Immature natural killer cell (primary cell): ENCODE measurements at regions not wholly inside any gene's neighbourhood (a gene's known extent, or its start where the extent isn't known, plus 50 kb on each side); places are given as distances from the start of the nearest gene placed in this dataset.
"Not testable (repeated sequence)": the region's sequence is repeated elsewhere in the genome, so short reads cannot be mapped to it uniquely, and the experiment has no call there.

Experiments used
- DNase-seq, 3 donors: peaks; one replicate each; pipeline ENCODE4 v3.0.0; 2022; ENCODE audit warnings: mixed read lengths in 1 of 3
- H3K27ac Mint-ChIP-seq, 6 donors: one replicate each; pipeline ENCODE4 v1.8.0; 2020; ENCODE audit warnings: mixed read lengths in 6 of 6, mild to moderate bottlenecking in 5 of 6, inconsistent platforms in 4 of 6, moderate library complexity in 3 of 6
- H3K27me3 Mint-ChIP-seq, 3 donors: one replicate each; pipeline ENCODE4 v1.8.0; 2020 to 2021; ENCODE audit warnings: low read depth in 3 of 3, mild to moderate bottlenecking in 3 of 3, mixed read lengths in 3 of 3, moderate library complexity in 3 of 3, inconsistent platforms in 1 of 3
- H3K36me3 Mint-ChIP-seq, 3 donors: one replicate each; pipeline ENCODE4 v1.8.0; 2020; ENCODE audit warnings: mixed read lengths in 3 of 3, inconsistent platforms in 2 of 3, mild to moderate bottlenecking in 2 of 3
- H3K4me1 Mint-ChIP-seq, 2 donors: one replicate each; pipeline ENCODE4 v1.8.0; 2020; ENCODE audit warnings: inconsistent platforms in 2 of 2, mild to moderate bottlenecking in 2 of 2, mixed read lengths in 2 of 2, moderate library complexity in 1 of 2
- H3K4me3 Mint-ChIP-seq, 5 donors: one replicate each; pipeline ENCODE4 v1.8.0; 2020; ENCODE audit warnings: mild to moderate bottlenecking in 5 of 5, mixed read lengths in 5 of 5, inconsistent platforms in 3 of 5, moderate library complexity in 3 of 5
- H3K9me3 Mint-ChIP-seq, 6 donors: one replicate each; pipeline ENCODE4 v1.8.0; 2020; ENCODE audit warnings: mild to moderate bottlenecking in 6 of 6, mixed read lengths in 6 of 6, inconsistent platforms in 4 of 6, moderate library complexity in 3 of 6

DNA sequence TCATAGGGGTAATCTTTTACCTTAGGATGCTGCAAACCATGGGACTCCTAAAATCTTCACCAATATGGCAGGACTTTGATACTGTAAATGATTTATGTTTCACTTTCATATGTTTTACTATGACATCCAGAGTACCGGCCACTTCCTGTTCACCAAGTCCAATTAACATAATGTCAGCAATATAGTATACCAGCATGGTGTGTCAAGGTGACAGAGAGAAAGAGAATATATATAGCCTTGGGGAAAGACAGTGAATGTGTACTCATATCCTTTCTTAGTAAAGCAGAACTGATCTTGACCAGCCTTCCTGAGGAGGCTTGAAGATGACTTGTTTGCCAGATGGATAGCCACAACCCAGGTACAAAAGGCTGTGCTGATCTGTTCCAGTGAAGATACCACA is 127.9 kb downstream of the NRN1 start:
- Mint-ChIP-seq H3K36me3 (peaks cover 0 to 7% (median 0%) of the 10 kb centered on the region in 3 donors), H3K27ac (no peak overlapping the region), H3K4me3 (no peak overlapping the region), H3K27me3 (peaks cover 0 to 6% (median 0%) of the 10 kb centered on the region in 3 donors), H3K4me1 (peaks cover 21 to 24% of the 10 kb centered on the region in 2 donors), H3K9me3 (peaks cover 0 to 2% (median 0%) of the 10 kb centered on the region in 6 donors)
- no peak for DNase-seq

DNA sequence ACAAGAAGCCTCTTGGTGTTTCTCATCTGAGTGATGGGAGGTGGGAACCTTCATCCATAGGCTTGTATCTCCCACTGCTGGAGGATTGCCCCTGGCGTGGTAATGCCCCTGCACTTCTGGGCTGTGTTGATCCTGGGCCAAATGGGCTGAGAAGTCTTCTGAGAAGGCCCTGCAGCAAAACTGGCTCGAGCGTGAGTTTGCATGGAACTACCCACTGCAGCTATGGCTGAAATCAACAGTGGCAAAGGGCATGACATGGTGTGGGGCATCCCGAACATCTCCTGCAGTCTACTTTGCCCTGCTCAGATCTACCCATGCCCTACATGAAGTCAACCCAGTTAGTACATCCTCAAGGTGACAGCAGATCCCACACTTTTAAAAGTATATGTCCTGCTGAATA is 130.6 kb downstream of the NRN1 start:
- no peak overlapping the region for H3K27ac Mint-ChIP-seq
- H3K9me3 Mint-ChIP-seq, result peaks cover 5 to 12% (median 8%) of the 10 kb centered on the region in 6 donors
- H3K4me3 Mint-ChIP-seq, result no peak overlapping the region
- DNase-seq, result no peak
- peaks cover 0 to 5% (median 0%) of the 10 kb centered on the region in 3 donors for H3K27me3 Mint-ChIP-seq
- peaks cover 4 to 17% (median 6%) of the 10 kb centered on the region in 3 donors for H3K36me3 Mint-ChIP-seq
- peaks cover 22 to 46% of the 10 kb centered on the region in 2 donors for H3K4me1 Mint-ChIP-seq

GRCh38 chr6:5873976-5874375 is 132.7 kb downstream of the NRN1 start:
- not testable (repeated sequence) for H3K27me3 Mint-ChIP-seq, DNase-seq, H3K4me3 Mint-ChIP-seq
- H3K27ac Mint-ChIP-seq, result peak overlapping the region in 2 of 6 donors; percentile 51 to 56
- H3K4me1 Mint-ChIP-seq, result peaks cover 31 to 59% of the 10 kb centered on the region in 2 donors
- H3K9me3 Mint-ChIP-seq, result peaks cover 5 to 13% (median 10%) of the 10 kb centered on the region in 6 donors
- H3K36me3 Mint-ChIP-seq, result peaks cover 4 to 13% (median 6%) of the 10 kb centered on the region in 3 donors

DNA sequence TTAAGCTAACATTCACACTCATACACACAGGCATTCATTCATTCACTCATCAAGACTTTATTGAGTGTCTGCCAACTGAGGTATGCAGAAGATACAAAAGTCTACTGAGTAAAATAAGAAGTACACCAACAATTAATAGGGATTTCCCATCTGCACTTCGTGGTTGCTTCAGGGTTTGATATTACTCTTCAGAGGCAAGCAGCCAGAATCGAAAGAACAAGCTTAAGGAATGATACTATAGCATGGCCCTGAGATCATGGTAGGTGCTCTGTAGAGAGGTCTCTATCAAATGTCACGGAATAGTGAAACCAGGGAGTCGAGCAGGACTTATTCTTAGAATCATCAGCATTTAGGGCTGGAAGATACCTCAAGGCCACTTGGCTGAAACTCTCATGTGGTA is 135.4 kb downstream of the NRN1 start:
- Mint-ChIP-seq H3K36me3 (peaks cover 6 to 10% (median 8%) of the 10 kb centered on the region in 3 donors), H3K27me3 (peaks cover 0 to 7% (median 7%) of the 10 kb centered on the region in 3 donors), H3K4me3 (no peak overlapping the region), H3K27ac (peak overlapping the region in 2 of 6 donors; percentile 19 to 36), H3K4me1 (peaks cover 43 to 65% of the 10 kb centered on the region in 2 donors), H3K9me3 (peaks cover 7 to 13% (median 10%) of the 10 kb centered on the region in 6 donors)
- no peak for DNase-seq

GRCh38 chr6:5869676-5870075 is 137.0 kb downstream of the NRN1 start:
- H3K27ac Mint-ChIP-seq, result peak overlapping the region; percentile 86 to 95 (median 90)
- H3K9me3 Mint-ChIP-seq, result peaks cover 7 to 13% (median 10%) of the 10 kb centered on the region in 6 donors

GRCh38 chr6:5869261-5869660 is 137.5 kb downstream of the NRN1 start:
- Mint-ChIP-seq H3K4me1 (peaks cover 61 to 82% of the 10 kb centered on the region in 2 donors), H3K27ac (peak overlapping the region; percentile 86 to 95 (median 90)), H3K36me3 (peaks cover 6 to 10% (median 9%) of the 10 kb centered on the region in 3 donors)

More at GRCh38 chr6:5869676-5870075, 137.0 kb downstream of the NRN1 start:
- peaks cover 0 to 7% (median 6%) of the 10 kb centered on the region in 3 donors for H3K27me3 Mint-ChIP-seq
- peaks cover 58 to 81% of the 10 kb centered on the region in 2 donors for H3K4me1 Mint-ChIP-seq
- DNase-seq, result peak; percentile 63 to 70 (median 66)
- peaks cover 6 to 10% (median 9%) of the 10 kb centered on the region in 3 donors for H3K36me3 Mint-ChIP-seq
- H3K4me3 Mint-ChIP-seq, result peak overlapping the region; percentile 52 to 77 (median 66)

DNA sequence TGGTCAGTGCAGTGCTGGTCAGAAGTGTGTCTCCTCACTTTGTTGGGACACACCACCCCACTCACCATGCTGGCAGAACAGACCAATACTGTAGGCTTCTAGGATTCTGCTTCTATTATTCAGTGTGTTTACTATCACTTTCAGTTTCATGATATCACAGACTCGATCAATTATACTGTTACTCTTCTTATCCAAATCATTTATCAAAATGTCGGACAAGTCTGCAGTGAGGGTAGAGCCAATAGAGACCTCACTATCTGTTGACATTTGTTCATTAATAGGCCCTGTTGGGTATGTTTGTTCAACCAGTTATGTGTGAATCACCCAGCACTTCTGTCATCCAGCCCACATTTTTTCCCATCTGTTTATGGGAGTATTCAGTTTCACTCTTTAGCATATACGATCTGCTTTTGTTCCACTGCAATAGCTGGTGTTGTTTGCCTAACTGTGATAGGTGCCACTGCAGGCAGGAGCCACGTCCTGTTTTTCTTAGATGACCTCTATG is 140.1 kb downstream of the NRN1 start:
- Mint-ChIP-seq H3K36me3 (peaks cover under 1 to 5% (median 4%) of the 10 kb centered on the region in 3 donors), H3K9me3 (peaks cover 2 to 7% (median 5%) of the 10 kb centered on the region in 6 donors), H3K27ac (peak overlapping the region; percentile 92 to 97 (median 94))

More at GRCh38 chr6:5869261-5869660, 137.5 kb downstream of the NRN1 start:
- Mint-ChIP-seq H3K9me3 (peaks cover 7 to 13% (median 10%) of the 10 kb centered on the region in 6 donors), H3K4me3 (peak overlapping the region; percentile 52 to 77 (median 66)), H3K27me3 (peaks cover 0 to 7% (median 6%) of the 10 kb centered on the region in 3 donors)
- DNase-seq, result no peak

GRCh38 chr6:5865506-5866031 is 141.2 kb downstream of the NRN1 start:
- peak overlapping the region; percentile 57 to 87 (median 84) for H3K4me3 Mint-ChIP-seq
- H3K9me3 Mint-ChIP-seq, result peaks cover 0 to 8% (median under 1%) of the 10 kb centered on the region in 6 donors
- DNase-seq, result peak in 2 of 3 donors; percentile 14 to 26
- H3K27ac Mint-ChIP-seq, result peak overlapping the region; percentile 84 to 97 (median 94)
- H3K36me3 Mint-ChIP-seq, result peaks cover 0 to 4% (median 0%) of the 10 kb centered on the region in 3 donors
- peaks cover 0 to 7% (median 3%) of the 10 kb centered on the region in 3 donors for H3K27me3 Mint-ChIP-seq
- H3K4me1 Mint-ChIP-seq, result peaks cover 63 to 65% of the 10 kb centered on the region in 2 donors

More for the DNA sequence above, 140.1 kb downstream of the NRN1 start:
- Mint-ChIP-seq H3K4me1 (peaks cover 61 to 64% of the 10 kb centered on the region in 2 donors), H3K27me3 (peaks cover 0 to 7% (median 6%) of the 10 kb centered on the region in 3 donors), H3K4me3 (peak overlapping the region; percentile 72 to 87 (median 84))
- DNase-seq, result peak; percentile 35 to 40 (median 36)

DNA sequence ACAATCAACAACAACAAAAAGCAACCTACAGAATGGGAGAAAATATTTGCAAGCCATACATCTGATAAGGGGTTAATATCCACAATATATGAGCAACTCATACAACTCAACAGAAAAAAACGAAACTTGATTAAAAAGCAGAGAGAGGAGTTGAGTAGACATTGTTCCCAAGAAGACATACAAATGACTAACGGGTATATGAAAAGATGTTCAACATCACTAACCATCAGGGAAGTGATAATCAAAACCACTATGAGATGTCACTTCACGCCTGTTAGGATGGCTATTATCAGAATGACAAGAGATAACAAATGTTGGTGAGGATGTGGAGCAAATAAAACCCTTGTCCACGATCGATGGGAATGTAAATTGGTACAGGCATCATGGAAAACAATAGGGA is 145.9 kb downstream of the NRN1 start:
- no peak overlapping the region for H3K4me3 Mint-ChIP-seq
- H3K36me3 Mint-ChIP-seq, result peaks cover 0 to 4% (median 0%) of the 10 kb centered on the region in 3 donors
- H3K27ac Mint-ChIP-seq, result peak overlapping the region in 1 of 6 donors; percentile 1
- H3K27me3 Mint-ChIP-seq, result peaks cover 3 to 5% (median 3%) of the 10 kb centered on the region in 3 donors
- H3K4me1 Mint-ChIP-seq, result peaks cover 20 to 25% of the 10 kb centered on the region in 2 donors
- no peak for DNase-seq
- peaks cover 0 to 4% (median 0%) of the 10 kb centered on the region in 6 donors for H3K9me3 Mint-ChIP-seq

DNA sequence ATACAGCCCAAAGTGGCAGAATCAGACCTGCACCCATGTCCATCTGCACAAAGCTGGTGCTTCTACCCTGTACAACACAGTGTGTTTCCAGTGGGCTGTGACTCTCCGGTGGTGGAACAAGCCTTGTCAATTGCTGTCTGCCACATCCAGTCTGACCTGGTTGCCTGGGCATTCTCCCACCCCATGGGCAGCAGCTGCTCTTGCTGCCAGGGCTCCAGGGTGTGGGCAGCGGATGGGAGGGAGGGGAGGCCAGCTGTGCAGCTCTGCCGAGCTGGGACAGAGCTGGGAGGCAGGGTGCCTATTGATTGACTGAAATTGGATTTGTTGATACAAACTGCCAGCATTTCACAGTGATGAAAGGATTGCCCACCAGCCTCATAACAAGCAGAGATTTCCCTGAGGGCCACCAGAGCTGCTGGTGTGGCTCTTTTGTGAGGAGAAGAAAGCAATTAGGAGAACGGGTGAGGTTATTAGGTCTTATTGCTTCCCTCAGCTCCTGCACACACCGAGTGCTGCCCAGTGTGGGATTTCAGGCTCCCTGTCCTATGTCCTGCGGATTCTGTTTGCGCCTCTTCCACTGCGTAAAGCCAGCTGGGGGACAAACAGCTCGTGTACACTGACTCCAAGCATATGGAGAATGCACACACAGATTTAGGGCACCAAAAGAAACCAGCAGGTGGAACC is 150.8 kb downstream of the NRN1 start:
- Mint-ChIP-seq H3K36me3 (peaks cover 0 to 8% (median 0%) of the 10 kb centered on the region in 3 donors), H3K27ac (no peak overlapping the region), H3K4me3 (no peak overlapping the region), H3K27me3 (peaks cover 4 to 9% (median 5%) of the 10 kb centered on the region in 3 donors), H3K4me1 (peaks cover 12 to 14% of the 10 kb centered on the region in 2 donors), H3K9me3 (peaks cover 0 to 2% (median 0%) of the 10 kb centered on the region in 6 donors)
- DNase-seq, result no peak

- H3K27ac Mint-ChIP-seq, result no peak overlapping the region
- DNase-seq, result no peak
- H3K27me3 Mint-ChIP-seq, result peaks cover 4 to 12% (median 5%) of the 10 kb centered on the region in 3 donors
- no peaks in the 10 kb centered on the region for H3K9me3 Mint-ChIP-seq
- H3K36me3 Mint-ChIP-seq, result peaks cover 0 to 8% (median 0%) of the 10 kb centered on the region in 3 donors
- H3K4me3 Mint-ChIP-seq, result no peak overlapping the region
- peaks cover 10 to 12% of the 10 kb centered on the region in 2 donors for H3K4me1 Mint-ChIP-seq
Observed at GRCh38 chr6:5854899-5855298, 151.8 kb downstream of the NRN1 start.

GRCh38 chr6:5851261-5851757 is 155.4 kb downstream of the NRN1 start:
- H3K9me3 Mint-ChIP-seq, result peaks cover 0 to 4% (median 0%) of the 10 kb centered on the region in 6 donors
- peak; percentile 51 to 57 (median 57) for DNase-seq
- peaks cover 0 to 4% (median 0%) of the 10 kb centered on the region in 3 donors for H3K36me3 Mint-ChIP-seq
- H3K4me1 Mint-ChIP-seq, result peaks cover 10 to 12% of the 10 kb centered on the region in 2 donors
- H3K27me3 Mint-ChIP-seq, result peaks cover 7 to 10% (median 9%) of the 10 kb centered on the region in 3 donors
- peak overlapping the region in 2 of 6 donors; percentile 75 to 78 for H3K27ac Mint-ChIP-seq
- H3K4me3 Mint-ChIP-seq, result peak overlapping the region; percentile 81 to 91 (median 84)

DNA sequence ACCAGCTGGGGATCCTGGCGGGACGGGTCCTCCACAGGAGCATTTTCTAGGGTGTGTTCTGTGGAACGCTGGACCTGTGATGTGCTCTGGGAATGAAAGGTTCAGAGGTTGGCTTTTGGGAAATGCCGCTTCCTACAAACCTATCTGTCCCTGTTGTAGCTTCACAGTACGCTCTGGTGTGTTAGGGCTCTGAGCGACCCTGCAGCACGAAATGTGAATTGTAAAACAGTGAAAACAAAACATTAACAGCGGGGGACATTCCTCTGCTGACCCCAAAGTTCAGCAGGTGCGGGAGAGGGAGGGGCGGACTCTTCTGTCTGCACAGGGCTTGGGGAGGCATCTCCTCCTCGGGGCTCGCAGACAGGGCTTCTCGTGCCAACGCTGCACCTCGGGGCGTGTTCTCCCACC is 155.9 kb downstream of the NRN1 start:
- no peak for DNase-seq
- Mint-ChIP-seq H3K27ac (peak overlapping the region in 3 of 6 donors; percentile 54 to 78 (median 75)), H3K9me3 (peaks cover 0 to 4% (median 0%) of the 10 kb centered on the region in 6 donors), H3K36me3 (peaks cover 0 to 4% (median 0%) of the 10 kb centered on the region in 3 donors), H3K4me3 (peak overlapping the region; percentile 78 to 91 (median 84)), H3K4me1 (peaks cover 10 to 12% of the 10 kb centered on the region in 2 donors), H3K27me3 (peaks cover 7 to 10% (median 9%) of the 10 kb centered on the region in 3 donors)
